ENCODE measurements at regions not wholly inside any gene's neighbourhood (a gene's known extent, or its start where the extent isn't known, plus 50 kb on each side); places are given as distances from the start of the nearest gene placed in this dataset.
A peak's percentile ranks its signal among the peaks of the same experiment; 100 is the strongest.

GRCh38 chr2:150095361-150096095 lies 391.9 kb downstream of the RND3 start:
- H3K36me3 Mint-ChIP-seq (ENCODE audit: insufficient read depth, unreplicated experiment): no peaks in the 10 kb centered on the region
- CTCF ChIA-PET: no interaction called here
- no peak for DNase-seq
- no TSS peak for BruUV-seq (replicated peaks)
- peaks cover 9% of the 10 kb centered on the region for H3K4me1 Mint-ChIP-seq (ENCODE audit: low read depth, unreplicated experiment)
- no peaks in the 10 kb centered on the region for H3K9me3 Mint-ChIP-seq (ENCODE audit: low read depth, unreplicated experiment)
- intact Hi-C loops (cut with micrococcal nuclease; ENCODE audit: unreplicated experiment): no loop called here
- no peak overlapping the region for H3K4me3 Mint-ChIP-seq (ENCODE audit: low read depth, unreplicated experiment)
- no peak overlapping the region for H3K27ac Mint-ChIP-seq (ENCODE audit: unreplicated experiment)
- no peak for TF ChIP-seq CTCF (IDR thresholded peaks at IDR 0.05; ENCODE audit: unreplicated experiment)
- H3K27me3 Mint-ChIP-seq (ENCODE audit: unreplicated experiment): no peaks in the 10 kb centered on the region

GRCh38 chr2:150091846-150092245 lies 395.6 kb downstream of the RND3 start:
- H3K36me3 Mint-ChIP-seq (ENCODE audit: insufficient read depth, unreplicated experiment): no peaks in the 10 kb centered on the region
- intact Hi-C loops (cut with micrococcal nuclease; ENCODE audit: unreplicated experiment): no loop called here
- H3K27me3 Mint-ChIP-seq (ENCODE audit: unreplicated experiment): no peaks in the 10 kb centered on the region
- peaks cover 9% of the 10 kb centered on the region for H3K4me1 Mint-ChIP-seq (ENCODE audit: low read depth, unreplicated experiment)
- no peaks in the 10 kb centered on the region for H3K9me3 Mint-ChIP-seq (ENCODE audit: low read depth, unreplicated experiment)
- no peak for TF ChIP-seq CTCF (IDR thresholded peaks at IDR 0.05; ENCODE audit: unreplicated experiment)
- CTCF ChIA-PET: no interaction called here
- BruUV-seq (replicated peaks): no TSS peak
- H3K4me3 Mint-ChIP-seq (ENCODE audit: low read depth, unreplicated experiment): no peak overlapping the region
- no peak for DNase-seq
- H3K27ac Mint-ChIP-seq (ENCODE audit: unreplicated experiment): no peak overlapping the region

GRCh38 chr2:150090031-150090430 lies 397.4 kb downstream of the RND3 start:
- intact Hi-C loops (cut with micrococcal nuclease; ENCODE audit: unreplicated experiment): no loop called here
- H3K27me3 Mint-ChIP-seq (ENCODE audit: unreplicated experiment): no peaks in the 10 kb centered on the region
- no peaks in the 10 kb centered on the region for H3K9me3 Mint-ChIP-seq (ENCODE audit: low read depth, unreplicated experiment)
- BruUV-seq (replicated peaks): no TSS peak
- H3K4me3 Mint-ChIP-seq (ENCODE audit: low read depth, unreplicated experiment): no peak overlapping the region
- DNase-seq: no peak
- CTCF ChIA-PET: interaction anchor here (0.7 kb wide), 1 partner anchor 1172 kb away, joined by 3 read pairs; the partner anchor contains the start of gene RBM43
- H3K27ac Mint-ChIP-seq (ENCODE audit: unreplicated experiment): no peak overlapping the region
- H3K36me3 Mint-ChIP-seq (ENCODE audit: insufficient read depth, unreplicated experiment): no peaks in the 10 kb centered on the region
- H3K4me1 Mint-ChIP-seq (ENCODE audit: low read depth, unreplicated experiment): peaks cover 9% of the 10 kb centered on the region
- TF ChIP-seq CTCF (IDR thresholded peaks at IDR 0.05; ENCODE audit: unreplicated experiment): no peak

- intact Hi-C loops (cut with micrococcal nuclease; ENCODE audit: unreplicated experiment): no loop called here
- TF ChIP-seq CTCF (IDR thresholded peaks at IDR 0.05; ENCODE audit: unreplicated experiment): no peak
- Mint-ChIP-seq H3K27me3 (ENCODE audit: unreplicated experiment) (no peaks in the 10 kb centered on the region), H3K4me1 (ENCODE audit: low read depth, unreplicated experiment) (peaks cover 9% of the 10 kb centered on the region), H3K9me3 (ENCODE audit: low read depth, unreplicated experiment) (peaks cover 3% of the 10 kb centered on the region), H3K4me3 (ENCODE audit: low read depth, unreplicated experiment) (no peak overlapping the region), H3K27ac (ENCODE audit: unreplicated experiment) (peak overlapping the region; percentile 43), H3K36me3 (ENCODE audit: insufficient read depth, unreplicated experiment) (no peaks in the 10 kb centered on the region)
- BruUV-seq (replicated peaks): no TSS peak
- CTCF ChIA-PET: no interaction called here
- no peak for DNase-seq
Measured at GRCh38 chr2:150088538-150088937, 398.9 kb downstream of the RND3 start.

All from Calu3 (cell line).